GM19452 (cell line): ENCODE measurements at regions not wholly inside any gene's neighbourhood (a gene's known extent, or its start where the extent isn't known, plus 50 kb on each side); places are given as distances from the start of the nearest gene placed in this dataset.
"Not testable (repeated sequence)": the region's sequence is repeated elsewhere in the genome, so short reads cannot be mapped to it uniquely, and the experiment has no call there.

Source experiments
- ATAC-seq: cut with Tn5 transposase; IDR thresholded peaks from one replicate; pipeline ENCODE4 v1.9.1; 2021; ENCODE audit not compliant: unreplicated experiment

DNA sequence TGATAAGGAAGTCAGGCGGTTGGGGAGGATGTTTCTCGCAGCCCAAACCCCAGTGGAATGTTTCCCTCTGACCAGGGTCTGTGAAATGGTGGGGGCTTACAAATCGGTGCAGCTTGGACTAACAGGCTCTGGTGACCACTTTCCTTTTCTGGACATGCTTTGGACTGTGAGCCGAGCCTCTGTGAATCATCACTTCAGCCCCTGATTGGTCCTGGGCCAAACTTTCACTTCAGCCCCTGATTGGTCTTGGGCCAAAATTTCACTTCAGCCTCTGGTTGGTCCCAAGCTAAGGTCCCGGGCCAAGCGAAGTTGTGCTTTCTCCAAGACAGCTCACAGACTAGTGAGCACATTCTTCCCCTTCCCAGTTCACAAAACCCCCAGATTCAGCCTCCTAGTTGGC, 223.7 kb upstream of the ANKRD20A1 start:
- not testable (repeated sequence) for ATAC-seq

DNA sequence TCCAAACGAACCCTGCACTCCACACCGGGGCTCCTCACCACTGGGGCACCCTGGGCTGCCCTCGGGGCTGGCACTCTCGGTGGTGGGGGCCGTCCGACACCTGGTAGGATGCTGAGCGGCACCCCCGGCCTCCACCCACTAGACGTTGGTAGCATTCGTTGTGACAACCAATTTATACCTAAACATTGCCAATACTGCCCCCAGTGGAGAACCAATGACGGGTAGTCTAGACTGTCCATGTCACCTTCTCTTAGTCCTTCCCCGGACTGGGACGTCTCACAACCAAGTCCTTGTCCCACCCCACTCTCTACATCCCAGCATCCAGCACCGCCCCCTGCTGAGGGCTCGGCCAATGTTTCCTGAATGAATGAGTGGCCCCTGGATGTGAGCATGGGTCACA, 246.8 kb upstream of the ANKRD20A1 start:
- ATAC-seq, result not testable (repeated sequence)

DNA sequence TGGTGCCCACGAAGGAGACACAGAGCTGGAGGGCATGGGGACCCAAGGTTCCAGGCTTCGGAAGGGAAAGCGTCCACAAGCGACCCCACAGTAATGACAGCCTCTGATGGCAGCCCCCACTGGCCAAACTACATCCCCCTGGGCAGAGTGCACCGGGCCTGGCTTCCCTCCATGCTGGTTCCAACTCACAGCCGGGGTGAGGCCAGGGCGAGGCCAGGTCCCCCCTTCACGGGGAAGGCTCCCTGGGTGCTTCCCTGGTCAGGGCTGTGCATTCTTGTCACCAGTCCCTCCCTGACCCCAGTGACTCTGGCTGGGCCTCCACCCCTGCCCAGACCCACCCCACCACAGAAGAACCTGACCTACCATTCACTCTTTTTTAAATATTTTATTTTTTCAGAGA, 248.9 kb upstream of the ANKRD20A1 start:
- ATAC-seq, result not testable (repeated sequence)

DNA sequence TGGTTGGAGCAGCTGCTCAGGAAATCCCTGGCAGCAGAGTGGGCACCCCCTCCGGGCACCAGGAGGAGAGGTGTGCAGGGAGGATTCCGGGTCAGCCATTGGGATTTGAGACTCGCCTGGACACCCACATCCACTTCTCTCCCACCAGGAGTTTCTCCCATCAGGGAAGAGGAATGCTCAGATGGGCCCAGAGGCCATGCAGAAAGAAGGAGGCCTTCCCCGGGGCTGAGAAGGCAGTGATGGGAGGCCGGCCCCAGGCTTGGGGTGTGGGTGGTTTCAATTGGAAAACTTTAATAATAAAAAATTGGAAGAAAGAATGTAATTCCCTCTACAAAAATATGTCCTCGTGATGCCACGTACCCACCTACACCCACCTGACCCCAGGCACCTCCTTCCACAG, 249.3 kb upstream of the ANKRD20A1 start:
- ATAC-seq, result not testable (repeated sequence)

DNA sequence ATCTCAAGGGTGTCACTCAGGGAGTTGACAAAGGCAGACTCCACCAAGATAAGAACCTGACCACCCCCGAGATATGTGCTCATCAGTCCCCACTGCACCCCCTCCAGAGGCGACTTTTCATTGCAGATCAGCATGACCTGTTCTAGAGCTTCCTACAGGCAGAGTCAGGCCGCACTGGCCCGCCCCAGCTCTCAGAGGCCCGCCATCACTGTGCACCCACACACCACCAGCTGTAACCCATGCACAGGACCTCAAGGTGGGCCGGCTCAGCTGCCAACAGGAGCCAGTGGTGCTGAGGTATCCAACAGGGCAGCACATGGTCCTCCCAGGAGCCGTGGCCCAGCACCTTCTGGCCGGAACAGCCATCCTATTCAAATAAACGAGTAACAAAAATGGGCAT, 253.6 kb upstream of the ANKRD20A1 start:
- not testable (repeated sequence) for ATAC-seq

DNA sequence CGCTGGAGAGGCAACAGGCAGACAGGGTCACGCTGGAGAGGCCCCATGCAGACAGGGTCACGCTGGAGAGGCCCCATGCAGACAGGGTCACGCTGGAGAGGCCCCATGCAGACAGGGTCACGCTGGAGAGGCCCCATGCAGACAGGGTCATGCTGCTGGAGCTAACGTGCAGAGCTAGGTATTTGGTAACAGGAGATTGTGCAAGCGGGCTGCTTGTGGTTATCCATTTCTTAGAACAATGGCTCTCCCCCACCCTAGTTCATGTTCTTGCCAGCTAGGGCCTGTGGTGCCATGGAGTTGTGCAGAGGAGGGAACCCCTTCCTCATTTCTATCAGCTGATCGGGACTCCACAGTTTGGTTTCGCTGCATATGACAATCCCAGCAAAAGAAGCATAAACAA, 255.1 kb upstream of the ANKRD20A1 start:
- not testable (repeated sequence) for ATAC-seq

DNA sequence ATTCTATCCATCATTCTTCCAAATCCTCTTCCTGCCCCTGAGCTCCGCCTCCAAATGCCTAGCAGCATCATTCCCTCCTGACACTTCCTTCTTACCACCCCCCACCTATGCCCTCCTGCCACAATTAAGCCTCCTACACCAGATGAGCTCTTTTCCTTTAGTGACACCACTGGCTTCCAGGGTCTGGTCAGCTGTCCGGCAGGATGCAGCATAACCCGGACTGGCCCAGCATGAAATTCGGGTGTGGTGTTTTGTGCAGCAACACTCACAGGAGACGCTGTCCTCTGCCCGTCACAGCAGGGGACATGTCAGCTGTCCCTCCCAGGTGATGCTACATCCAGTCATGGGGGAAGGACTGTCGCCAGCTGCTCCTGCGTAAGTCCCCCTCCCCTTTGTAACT, 266.3 kb upstream of the ANKRD20A1 start:
- not testable (repeated sequence) for ATAC-seq

DNA sequence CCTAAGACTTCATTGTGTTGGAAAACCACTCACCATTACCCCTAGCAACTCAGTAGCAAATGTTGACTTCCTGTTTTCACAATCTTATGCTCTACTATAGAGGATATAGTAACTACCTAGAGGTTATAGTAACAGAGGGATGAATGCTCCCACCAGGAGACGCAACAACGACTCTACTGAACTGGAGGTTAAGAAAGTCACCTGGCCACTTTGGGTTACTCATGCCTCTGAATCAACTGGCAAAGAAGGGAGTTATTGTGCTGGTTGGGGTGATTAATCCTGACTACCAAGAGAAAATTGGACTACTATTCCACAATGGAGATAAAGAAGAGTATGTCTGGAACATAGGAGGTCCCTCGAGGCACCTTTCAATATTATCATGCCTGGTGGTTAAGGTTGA, 302.9 kb upstream of the ANKRD20A1 start:
- ATAC-seq, result not testable (repeated sequence)

DNA sequence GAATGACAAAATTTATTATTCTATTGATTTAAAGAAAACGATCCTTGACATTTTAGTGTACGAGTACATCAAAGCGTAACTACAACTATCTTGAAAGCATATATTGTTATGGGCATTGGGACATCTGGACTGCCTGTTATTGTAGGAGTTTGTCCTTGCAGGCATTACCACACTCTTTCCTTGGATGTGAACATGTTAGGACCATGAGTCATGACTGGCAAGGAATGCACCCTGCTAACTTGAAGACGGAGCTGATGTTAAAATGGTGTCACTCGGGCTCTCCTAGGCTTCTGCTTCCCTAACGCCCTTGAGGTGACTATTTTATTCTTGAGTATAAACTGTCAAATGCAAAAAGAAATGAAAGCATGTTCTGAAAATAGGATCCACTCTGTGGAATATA, 308.7 kb upstream of the ANKRD20A1 start:
- ATAC-seq, result not testable (repeated sequence)

DNA sequence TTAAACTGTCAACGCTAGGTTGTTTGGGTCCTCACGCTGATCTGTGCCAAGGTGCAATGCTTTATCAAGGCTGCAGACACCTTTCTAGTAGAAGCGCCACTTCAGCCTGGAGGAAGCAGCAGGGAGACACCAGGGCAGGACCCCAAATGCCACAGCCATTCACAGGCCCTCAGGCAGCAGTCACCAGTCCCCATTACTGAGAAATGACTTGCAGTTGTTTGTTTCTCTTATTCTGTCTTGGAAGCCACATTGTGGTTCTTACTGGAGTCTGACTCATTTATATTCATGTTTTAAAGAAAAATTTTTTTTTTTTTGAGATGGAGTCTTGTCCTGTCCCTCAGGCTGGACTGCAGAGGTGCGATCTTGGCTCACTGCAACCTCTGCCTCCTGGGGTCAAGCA, 328.9 kb upstream of the ANKRD20A1 start:
- not testable (repeated sequence) for ATAC-seq

DNA sequence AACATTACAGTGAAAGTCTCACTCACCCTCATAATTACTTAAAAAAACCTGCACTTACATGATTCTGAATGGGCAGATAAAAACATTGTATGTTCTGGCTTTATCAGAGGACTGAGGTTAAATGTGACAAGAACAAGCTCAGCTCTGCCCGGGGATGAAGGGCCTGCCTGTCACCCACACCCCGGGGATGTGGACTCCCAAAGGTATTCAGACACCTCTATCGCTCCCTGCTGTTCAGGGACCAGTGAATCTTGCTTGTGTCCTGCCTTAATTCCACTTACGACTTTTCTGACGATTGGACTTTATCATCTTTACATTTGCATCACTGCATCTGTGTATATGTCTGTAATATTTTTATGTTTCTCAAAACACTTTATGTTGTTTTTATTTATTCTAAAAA, 341.8 kb upstream of the ANKRD20A1 start:
- ATAC-seq, result not testable (repeated sequence)

DNA sequence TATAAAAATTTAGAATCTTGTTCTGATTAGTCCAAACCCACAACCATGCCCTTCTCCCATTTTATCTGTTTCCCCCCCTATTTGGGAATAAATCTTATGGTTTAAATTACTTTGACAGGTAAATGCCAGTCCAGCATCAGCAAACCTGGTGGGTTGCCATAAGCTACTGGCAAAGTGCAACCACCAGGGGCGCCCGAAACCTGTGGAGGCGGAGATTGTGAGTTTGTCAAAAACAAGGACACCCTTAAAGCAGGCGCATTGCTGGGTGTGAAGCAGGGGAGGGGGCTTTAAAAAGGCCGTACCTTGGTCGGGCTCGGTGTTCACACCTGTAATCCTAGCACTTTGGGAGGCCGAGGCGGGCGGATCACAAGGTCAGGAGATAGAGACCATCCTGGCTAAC, 344.1 kb upstream of the ANKRD20A1 start:
- ATAC-seq, result not testable (repeated sequence)

DNA sequence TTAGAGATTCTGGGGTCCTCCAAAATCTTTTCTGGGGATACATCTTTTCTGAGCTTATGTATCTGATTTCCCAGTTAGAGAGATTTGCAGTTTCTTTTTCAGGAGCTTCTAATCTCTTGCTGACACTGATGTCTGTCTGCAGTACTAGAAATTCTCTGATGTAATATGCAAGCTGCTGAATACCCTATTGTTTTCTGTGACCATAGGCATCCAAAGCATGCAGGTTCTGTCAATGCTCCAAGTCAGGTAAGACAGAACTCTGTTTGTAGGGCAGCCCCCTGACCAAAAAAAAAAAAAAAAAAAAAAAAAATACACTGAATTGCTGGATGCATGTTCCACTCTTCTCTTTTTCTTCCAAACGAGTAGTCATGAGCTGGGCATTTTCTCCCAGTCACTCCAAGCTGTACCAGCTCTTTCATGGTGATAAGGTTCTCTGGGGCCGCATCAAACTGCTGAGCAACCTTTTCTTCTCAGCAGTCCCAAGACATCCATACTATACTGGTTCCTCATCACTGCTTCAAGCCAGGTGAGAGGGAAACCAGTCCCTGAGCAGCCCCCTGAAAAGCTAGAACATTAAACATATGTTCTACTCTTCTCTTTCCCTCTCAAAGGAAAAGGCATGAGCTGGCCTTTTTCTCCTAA, 354.9 kb upstream of the ANKRD20A1 start:
- not testable (repeated sequence) for ATAC-seq

DNA sequence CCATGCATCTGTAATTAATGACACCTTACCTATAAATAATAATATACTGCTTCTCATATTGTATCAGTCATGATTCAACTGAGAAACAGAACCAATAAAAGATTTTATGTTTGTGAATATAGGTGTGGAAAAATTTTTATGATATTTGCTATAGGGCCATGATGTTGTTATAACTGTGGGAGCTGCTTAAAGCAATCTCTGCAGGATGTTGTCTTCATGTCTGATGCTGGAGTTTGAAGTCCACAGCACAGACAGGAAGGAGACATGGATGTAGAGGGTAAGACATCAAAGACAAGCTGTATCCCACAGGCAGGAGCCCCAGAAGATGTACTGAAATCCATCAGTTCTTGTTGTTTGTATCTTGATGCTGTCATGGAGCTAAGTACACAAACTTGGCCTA, 366.7 kb upstream of the ANKRD20A1 start:
- not testable (repeated sequence) for ATAC-seq

DNA sequence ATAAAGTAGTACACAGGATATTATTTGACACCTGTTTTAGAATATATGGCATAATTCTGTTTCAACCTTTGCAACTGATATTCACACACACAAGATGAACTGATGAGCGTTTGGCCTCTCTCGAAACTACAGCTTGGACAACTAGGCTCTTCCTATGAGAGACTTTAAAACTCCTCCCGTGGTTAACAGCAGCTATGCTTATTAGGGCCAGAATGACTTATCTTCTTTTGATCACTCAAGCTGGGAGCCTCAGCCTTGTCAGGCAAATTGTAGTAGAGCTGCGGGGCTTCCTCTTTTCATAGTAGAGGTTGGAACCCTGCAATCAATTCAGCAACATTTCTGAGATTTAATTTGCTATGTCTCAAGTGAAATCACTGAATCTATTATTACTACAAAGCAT, 381.3 kb upstream of the ANKRD20A1 start:
- not testable (repeated sequence) for ATAC-seq

DNA sequence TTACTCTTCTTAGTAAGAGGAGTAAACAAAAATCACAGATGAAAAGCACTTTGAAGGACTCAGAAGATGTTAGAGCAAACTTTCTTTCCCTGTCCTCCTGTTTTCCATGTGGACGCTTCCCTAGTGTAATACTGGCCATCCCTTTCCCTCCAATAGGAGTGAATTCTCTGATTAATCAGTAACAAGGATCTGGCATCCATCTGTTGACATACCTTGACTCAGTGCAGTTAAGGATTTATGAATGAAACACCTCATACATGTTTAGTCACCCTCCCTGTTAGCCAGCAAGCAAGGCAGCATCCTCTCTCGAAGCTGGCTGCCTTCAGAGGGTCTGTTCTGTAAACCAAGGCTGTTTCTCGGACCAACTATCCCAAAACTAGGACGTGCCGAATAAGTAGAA, 388.0 kb upstream of the ANKRD20A1 start:
- not testable (repeated sequence) for ATAC-seq

DNA sequence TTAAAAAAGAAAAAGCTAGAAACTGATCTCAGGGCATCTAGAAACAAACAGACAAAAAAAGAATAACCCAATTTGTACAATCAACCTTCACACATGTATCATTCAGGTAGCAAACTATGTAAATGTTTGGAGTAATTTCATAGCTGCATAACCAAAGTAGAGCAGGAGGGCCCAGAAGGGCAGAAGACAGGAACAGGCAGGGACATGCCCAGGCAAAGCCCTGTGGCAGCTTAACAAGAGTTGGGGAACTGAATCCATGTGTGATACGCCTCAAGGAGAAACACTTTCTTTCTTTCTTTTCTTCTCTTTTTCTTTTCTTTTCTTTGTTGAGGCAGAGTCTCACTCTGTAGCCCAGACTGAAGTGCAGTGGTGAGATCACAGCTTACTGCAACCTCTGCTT, 390.4 kb upstream of the ANKRD20A1 start:
- peak; percentile 60 for ATAC-seq

DNA sequence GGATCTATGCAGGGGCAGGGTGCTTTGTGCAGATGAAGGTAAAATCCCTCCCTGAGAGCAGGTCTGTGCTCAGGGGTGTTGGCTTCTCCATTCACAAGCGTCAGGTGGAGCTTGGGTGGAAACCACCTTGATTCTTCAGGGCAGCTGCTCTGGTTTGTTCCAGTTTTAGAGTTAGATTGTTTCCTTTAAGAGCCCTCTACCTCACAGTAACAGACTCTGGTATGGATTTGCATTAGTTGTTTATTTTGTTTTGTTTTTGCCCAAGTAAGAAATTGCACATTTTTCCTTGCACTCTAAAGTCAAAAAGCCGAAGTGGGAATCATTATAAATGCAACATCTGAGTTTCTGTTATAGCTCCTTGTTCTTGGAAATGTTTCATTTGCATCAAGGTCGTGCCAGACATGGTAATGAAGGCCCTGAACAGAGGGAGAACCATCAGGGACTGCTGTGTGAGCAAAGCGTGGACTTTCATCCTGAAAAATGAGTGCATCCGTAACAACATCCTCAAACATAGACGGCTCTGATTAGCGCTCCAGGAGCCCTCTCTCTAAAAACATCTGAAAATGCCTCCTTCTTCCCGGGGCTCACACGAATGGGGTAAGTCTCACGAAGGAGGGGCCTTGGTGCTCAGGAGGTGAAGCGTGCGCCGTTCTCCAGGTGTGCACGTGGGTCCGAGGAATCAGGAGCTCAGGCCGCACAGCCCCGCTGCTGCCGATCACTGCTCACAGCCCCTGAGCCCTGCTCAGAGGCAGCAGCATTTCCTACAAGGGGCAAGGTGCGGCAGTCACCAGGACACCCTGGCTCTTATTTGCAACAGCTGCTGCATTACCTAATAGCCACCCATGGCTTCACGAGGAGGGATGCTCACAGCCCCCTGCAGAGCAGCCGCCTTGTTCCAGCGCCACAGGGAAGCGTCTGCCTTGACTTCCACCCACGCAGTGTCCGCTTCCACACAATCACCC, 396.7 kb upstream of the ANKRD20A1 start:
- not testable (repeated sequence) for ATAC-seq

DNA sequence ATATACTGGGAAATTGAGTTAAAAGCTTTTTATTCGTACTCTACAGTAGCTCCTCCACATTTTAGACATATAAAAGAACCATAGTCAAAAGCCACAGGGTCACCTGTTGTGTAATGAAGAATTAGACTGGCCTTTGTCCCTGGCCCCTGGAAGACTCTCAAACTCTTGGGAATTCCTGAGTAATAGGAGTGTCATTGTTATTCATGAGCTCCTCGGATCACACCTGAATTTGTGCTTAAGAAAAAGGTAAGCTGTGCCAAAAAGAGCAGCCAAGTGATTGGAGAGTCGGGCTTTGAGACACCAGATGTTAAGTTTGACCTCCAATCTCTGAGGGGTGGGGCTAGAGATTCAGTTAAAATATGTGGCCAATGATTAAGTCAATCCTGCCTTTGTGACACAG, 405.8 kb upstream of the ANKRD20A1 start:
- ATAC-seq, result not testable (repeated sequence)

DNA sequence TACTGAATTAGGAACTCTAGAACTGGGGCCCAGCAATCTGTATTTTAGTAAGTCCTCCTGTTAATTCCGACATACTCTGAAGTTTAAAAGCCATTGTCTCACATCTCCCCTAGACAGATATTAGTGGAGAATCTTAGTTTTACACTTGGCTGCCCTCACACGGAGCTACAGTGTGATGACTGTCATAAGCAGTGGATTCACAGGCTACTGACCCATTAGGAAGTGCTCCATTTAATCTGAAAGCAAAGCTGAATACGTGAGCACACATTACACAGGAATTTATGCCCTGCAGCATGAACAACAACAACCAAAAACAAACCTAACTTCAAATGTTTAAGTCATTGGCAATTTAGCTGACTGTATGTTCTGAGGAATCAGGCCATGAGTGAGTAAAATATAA, 416.4 kb upstream of the ANKRD20A1 start:
- not testable (repeated sequence) for ATAC-seq

DNA sequence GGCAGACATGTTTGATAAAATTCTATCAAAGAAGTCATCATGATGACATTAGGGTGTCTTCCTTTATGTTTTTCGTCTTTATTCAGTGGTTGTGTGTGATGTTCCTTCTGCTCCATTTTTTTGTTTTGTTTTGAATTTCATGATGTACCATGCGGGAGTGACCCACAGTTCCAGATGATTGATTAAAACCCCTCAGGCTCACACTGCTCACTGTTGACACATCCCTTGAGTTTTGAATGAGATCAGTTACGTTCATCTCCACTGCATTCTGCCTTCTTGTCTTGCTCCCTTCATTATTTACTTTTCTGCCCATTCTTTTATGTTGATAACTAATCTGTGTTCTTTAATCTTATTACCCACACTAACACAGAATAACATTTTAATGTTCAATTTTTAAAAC, 421.7 kb upstream of the ANKRD20A1 start:
- ATAC-seq, result not testable (repeated sequence)

DNA sequence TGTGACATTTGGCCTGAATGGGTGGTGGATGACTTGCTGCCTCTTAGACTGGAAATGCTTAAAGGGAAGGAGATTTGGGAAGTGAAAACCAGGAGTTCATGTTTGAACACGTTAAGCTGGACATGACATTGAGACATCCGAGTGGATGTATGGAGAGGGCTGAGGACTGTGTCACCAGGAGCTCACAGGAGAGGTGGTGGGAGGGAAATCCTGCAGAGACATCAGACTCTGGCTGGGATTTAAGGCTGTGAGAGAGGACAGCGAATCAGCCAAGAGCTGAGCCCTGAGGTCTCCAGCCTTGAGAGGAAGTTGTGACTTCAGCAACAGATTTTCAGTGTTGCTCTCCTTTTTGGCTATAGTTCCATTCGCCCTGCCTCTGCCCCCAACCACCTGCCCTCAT, 432.5 kb upstream of the SPATA31A3 start:
- ATAC-seq, result not testable (repeated sequence)
